RPMI7951 (cell line): ENCODE measurements at regions not wholly inside any gene's neighbourhood (a gene's known extent, or its start where the extent isn't known, plus 50 kb on each side); places are given as distances from the start of the nearest gene placed in this dataset.
"Not testable (repeated sequence)": the region's sequence is repeated elsewhere in the genome, so short reads cannot be mapped to it uniquely, and the experiment has no call there.

Experiments used
- DNase-seq: peaks from one replicate; pipeline ENCODE4 v3.0.0-alpha.2; 2012; ENCODE audit warnings: low read depth

DNA sequence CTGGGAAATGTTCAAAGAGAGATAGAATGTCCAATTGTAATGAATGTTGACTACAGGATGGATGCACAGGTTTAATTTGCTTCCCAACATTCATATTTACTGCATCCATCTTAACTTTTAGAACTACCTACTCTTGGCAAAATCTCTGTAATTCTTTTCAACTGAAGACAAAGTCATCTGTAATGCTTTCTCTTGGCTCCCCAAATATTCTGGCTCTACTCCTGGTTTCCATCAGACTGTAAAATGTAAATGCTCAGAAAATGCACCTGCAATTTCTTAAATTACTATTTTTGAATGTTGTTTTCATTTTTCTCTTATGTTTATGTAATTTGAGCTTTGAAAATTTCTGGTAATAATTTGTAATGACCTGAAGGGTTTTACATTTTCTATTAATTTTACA is 480.8 kb upstream of the IMPG1 start:
- no peak for DNase-seq

DNA sequence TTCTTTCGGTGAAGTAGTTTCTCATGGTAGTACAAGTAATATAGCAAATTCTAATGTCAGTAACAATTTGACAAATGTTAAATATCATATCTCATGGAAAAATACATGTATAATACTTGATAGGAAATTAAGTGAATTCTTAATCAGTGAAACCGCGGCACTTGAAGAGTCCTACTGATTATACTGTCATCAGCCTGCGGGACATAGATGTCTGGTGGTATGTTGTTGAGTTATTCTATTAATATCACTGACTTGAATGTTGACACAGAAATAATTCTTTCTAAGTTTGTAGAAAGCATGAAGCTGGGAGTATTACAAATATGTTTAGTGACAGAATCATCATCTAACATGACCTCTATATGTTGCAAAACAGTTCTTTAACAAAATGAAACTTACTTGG is 479.8 kb upstream of the IMPG1 start:
- no peak for DNase-seq

DNA sequence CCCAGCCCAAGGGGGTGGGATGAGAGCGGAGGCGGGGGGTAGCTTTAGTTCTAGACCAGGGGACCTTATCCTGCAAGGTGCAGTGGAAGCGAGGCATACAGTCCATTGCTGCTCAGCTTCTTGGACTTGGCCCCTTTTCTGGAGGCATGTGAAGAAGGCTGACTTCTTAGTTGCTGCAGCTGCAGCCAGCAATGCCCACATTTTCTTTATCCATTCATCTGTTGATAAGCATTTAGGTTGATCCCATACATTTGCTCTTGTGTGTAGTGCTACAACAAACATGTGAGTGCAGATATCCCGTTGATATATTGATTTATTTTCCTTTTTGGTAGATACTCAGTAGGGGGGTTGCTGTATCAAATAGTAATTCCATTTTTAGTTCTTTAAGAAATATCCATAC is 461.2 kb upstream of the IMPG1 start:
- DNase-seq: no peak

DNA sequence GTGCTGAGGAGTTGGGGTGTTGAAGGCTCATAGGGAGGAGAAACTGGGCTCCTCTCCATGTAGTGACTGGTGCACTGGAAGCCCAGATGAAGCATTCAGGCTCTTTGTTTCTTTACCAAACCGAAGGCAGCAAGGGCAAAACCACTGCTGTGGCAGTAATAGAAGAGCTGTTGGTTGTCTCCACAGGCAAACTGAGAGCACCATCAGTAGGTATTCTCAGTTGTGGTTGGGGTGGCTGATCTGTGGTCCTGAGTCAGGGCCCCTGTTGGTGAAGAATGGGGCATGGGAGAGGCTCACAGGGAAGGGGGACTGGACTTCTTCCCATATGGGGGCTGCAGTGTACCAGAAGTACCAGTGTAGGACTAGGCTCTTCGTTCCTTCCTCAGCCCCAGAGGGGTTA is 460.2 kb upstream of the IMPG1 start:
- DNase-seq: no peak

DNA sequence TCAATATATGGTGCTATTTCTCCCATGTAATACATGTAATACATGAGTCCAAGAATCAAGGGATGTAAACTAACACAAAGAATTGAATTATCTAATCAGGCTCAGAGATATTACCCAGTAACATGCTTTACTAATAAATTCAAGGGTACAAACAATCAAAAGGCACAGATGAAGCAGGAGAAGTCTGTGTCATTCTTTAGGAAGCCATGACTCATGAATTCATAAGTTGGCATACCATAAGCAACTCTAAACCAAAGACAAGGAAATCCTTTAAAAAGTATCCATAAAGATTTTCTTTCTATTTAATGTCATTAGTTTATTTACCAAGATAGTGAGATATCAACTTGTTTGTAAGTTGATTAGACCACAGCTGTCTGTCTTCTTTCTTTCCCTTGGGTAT is 446.0 kb upstream of the IMPG1 start:
- no peak for DNase-seq

DNA sequence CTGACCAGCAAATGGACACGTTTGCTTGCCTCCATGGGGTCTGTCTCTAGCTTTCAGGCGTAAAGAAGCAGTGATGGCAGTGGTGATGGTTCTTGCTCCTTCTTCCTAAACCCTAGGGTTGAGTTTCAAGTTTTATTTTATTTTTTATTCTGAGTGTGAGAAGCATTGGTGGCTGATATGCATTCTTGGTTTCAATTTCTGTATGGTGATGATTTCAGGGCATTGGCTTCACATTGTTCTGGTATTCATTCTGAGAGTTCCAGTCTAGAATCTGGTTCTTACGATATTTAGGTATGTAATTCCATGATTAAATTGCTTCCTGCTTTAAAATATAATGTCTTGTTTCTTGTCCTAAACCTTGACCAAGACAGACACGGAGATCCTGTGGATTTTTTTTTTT is 444.5 kb upstream of the IMPG1 start:
- DNase-seq: no peak

DNA sequence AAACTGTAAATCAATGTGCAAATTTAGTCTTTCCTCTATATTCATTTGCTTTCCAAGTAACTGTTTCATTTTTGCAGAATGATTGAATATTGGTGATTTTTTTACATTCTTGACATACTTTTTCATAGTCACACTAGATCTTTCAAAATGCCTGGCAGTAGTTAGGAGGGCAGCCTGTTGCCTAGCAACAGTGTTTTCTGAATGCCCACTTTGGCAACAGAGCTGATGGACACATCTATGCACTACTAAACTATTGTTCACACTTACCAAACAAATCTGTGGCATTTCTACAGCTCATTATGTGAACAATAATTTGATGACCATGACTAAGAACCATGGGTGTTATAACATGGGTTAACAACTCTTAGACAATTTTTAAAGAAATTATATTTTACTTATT is 438.0 kb upstream of the IMPG1 start:
- DNase-seq: no peak

DNA sequence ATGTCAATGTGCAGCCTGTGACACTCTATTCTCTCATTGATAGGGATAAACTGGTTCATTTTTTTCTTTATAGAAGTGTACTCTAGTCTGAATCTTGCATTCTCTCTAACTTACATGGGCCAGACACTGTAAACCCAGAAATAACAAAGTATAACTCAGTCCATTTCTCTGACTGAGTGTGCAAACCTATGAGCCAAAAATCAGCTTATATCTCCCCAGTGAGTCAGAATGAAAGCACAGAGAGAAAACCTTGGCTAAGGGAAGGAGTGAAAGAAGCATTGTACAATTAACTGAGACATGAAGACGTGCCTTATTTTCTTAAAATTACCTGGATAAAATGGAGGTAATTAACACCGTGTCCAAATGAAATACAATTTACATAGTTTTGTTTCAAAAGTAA is 436.9 kb upstream of the IMPG1 start:
- DNase-seq: no peak

DNA sequence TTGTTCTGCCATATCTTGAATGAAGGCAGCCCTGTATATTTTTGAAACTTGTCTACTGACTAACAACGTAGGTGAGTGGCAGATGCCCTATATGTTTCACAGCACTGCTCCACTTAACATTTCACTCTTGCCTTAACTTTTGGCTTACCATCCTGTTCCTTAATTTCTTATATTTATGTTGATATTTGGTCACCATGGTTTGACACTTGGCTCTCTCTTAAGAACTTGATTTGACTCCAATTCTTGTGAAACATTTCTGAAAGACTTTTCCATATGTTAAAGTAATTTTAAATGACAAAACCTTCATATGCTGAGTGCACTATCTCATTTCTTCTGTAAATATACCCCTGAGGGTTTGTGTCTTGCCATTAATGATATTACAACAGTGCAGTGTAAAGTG is 434.3 kb upstream of the IMPG1 start:
- no peak for DNase-seq

DNA sequence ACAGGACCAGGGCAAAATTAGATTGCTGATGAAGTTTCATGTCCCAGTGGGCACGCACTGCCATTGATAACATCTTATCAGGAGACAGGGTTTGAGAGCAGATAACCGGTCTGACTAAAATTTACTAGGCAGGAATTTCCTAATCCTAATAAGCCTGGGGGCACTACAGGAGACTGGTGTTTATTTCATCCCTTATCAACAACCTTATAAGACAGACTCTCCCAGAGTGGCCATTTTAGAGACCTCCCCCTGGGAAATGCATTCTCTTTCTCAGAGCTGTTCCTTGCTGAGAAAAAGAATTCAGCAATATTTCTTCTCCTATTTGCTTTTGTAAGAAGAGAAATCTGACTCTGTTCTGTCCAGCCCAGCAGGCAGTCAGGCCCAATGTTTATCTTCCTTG is 423.4 kb upstream of the IMPG1 start:
- DNase-seq: no peak

DNA sequence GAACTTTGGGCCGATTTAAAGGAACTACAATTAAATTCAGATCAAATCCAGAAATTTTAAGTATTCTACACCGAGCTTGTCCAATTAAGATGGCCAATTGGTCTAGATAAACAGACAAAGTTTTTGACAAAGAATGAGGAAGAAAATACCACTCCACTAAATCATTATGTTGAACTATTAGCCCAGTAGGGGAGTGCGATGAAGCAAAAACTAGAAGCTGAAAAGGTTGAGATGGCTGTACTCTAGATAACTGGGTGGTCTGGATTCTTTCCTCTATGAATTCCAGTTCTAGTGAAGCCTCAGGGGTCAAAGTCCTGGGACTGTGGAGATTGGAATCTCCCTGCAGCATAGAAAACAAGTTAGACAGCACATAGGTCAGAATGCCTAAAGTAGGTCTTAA is 418.9 kb upstream of the IMPG1 start:
- not testable (repeated sequence) for DNase-seq

DNA sequence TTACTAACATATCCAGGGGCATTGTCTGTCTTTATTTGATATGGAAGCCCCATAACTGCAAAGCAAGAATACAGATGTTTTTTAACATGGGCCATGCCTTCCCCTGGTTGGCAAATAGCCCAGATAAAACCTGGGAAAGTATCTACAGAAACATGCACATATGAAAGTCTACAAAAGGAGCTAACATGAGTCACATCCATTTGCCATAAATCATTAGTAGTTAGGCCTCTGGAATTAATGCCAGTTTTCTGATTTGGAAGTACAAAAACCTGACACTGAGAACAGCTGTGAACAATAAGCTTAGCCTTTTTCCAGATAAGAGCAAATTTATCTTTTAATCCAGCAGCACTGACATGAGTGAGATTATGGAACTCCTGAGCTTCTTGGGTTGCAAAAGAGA is 418.0 kb upstream of the IMPG1 start:
- DNase-seq: peak; percentile 1

DNA sequence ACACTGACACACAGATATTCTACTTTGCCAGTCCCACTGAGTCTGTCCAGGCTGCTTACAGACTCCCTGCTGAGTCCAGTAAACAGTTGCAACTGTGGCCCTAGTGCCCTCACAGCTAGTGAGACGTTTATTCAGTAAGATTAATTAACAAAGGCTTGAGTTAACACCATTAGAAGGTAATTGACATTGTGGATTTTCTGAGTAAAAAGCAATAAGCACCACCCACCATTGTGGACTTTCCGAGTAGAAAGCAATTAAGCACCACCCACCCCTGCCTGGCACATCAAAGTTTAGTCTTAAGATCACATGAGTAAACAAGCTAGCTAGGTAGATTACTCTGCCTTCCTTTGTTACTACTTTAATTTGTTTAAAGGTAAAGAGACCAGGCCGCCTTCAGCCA is 408.6 kb upstream of the IMPG1 start:
- no peak for DNase-seq

DNA sequence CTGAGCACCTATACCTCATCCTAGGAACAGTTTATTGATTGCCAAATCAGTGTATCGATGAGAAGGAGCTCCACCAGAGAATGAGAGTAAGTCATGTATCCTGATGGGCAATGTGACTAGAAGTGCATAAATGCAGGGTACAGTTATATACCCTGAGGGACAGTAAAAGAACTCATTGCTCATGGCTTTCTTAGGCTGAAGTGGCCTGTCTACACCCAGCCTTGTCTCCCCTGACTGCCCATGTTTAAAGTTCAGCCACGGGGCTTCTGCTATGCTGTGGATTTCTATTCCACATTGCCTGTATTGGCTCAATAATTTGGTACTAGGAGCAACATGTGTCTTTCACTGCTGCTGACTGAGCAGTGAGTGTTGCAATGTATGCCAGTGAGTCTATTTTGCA is 400.4 kb upstream of the IMPG1 start:
- DNase-seq: no peak

DNA sequence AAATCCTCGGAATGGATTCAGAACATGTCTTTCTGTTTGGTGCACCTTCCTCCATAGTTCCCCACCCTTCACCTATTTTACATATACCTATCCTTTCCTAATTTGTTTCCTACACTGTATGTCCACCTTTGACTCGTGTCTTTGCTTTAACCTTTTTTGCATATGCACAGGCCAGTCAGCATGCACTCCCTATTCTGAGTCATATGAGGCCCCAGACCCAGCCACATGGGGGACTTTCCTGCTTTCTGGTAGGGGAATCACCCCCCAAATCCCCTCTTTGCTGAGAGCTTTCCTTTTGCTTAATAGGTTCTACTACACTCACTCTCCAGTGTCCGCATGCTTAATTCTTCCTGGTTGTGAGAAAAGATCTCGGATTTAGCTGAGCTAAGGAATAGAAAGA is 393.8 kb upstream of the IMPG1 start:
- DNase-seq: no peak

DNA sequence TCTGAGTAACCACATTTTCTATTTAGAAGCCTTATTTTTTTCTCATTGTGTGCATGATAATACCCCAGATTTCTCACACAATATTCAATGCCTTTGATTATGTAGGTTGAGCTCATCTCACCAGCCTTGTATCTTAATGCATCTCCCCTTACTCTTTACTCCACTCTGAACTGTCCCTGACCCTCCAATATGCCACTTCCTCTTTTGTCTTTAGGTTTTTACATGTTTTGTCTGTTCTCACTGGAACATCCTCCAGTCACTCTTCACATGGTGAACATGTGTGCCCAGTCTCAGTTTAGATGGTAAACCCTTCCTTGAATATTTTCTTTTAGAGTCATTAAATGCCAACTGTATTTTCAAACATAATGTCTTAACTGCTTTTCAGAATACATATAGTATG is 392.9 kb upstream of the IMPG1 start:
- DNase-seq: no peak

DNA sequence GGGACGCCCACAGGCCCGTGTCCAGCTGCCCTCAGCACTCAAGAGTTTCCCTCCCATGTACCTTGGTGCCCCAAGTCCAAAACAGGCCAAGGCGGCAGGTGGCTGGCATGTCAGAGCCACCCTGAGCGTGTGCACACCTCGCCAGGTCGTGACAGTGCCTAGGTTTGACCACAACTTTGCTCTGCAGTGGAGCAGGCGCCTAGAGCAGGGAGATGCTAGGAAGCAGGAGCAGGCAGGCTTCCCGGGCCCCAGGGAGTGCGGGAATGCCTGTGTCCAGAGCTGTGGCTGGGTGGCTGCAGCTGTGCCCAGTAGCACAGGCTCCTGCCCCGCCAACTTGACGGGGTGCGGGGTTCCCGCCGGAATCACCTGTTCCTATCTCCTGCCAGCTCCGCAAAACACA is 380.8 kb upstream of the IMPG1 start:
- no peak for DNase-seq

DNA sequence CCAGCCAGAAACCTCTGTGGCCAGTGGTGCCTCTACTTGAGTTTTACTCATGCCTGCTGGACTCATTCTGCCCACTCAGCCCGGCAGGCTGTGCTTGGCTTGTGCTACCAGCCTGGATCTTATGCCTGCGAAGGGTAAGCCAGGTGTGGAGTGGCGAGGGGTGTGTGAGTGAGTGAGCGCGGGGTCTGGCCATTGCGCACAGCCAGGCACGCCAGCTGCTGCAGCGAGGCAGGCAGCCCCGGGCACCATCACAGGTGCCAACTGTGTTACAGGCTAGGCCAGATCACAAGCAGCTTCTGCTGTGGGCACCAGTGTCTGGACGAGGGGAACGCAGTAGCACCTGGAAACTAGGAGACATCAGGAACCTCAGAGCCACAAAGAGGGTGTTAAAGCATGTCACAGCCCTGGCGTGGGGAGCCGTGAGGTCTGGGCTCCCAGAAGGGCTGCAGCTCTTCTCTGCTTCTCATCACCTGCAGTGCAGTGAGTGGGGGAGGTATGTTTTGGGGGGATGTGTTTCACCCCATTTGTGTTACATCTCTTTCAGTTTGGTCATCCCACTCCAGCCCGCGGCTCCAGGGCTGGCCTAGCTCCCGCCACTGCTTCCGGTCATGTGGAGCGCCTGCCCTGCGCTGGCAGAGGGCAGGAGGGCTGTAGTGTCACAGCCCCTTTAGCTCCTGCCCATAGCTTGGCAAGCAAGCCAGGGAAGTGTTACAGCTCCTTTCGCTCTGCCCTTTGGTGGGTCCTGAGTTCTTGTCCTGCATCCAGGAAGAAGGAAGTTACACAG is 379.7 kb upstream of the IMPG1 start:
- no peak for DNase-seq

DNA sequence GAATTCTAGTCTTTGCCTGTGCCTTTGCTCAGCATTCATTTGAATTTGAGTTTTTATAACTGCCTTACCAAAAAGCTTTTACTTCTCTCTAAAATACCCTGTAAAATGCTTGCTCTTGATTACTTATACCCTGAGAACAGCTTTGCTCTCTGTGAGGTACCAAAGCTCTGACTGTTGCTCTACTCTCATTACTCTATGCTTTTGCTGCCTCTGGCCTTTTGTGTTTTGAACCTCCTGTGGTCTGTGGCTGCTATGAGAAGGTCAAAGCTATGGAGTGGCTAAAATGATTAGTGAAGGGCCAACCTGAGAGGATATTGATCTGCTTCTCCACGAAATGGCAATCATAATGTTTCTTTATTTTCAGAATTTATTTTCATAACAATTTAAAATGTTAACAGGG is 375.6 kb upstream of the IMPG1 start:
- DNase-seq: no peak

DNA sequence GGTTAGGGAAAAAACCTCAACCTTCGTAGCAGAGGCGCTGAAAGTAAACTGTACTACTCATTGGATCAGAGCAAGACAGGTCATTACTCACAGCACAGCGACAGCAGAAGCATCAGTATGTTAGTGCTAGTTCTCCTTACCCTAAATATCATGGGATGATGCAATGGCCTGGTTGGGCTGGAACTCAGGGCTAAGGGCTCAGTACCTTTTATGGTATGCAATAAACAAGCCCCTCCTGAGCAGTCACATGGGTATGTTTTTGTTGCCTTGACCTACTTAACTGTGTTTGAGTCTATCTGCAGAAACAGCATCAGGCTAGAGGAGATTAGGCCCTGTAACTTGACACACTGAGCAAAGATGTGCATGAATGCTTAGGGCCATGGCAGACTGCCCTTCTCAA is 369.4 kb upstream of the IMPG1 start:
- no peak for DNase-seq

DNA sequence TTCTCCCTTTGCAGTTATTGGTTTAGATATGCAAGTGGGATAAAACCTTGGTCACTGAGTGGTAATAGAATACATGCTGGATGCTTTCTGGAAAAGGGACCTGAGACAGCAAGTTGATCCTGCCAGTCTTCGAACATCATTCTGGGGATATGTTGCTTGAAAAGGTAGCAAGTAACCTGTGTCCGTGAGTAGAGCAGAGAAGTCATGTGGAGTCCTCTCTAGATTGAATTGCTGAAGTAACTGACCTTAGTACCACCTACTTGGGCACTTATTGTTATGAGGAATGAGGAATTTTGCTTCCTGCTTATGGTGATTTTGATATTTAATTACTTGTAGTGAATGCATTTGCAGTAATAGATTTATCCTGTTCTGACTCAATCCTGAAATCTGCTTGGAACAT is 367.3 kb upstream of the IMPG1 start:
- no peak for DNase-seq

DNA sequence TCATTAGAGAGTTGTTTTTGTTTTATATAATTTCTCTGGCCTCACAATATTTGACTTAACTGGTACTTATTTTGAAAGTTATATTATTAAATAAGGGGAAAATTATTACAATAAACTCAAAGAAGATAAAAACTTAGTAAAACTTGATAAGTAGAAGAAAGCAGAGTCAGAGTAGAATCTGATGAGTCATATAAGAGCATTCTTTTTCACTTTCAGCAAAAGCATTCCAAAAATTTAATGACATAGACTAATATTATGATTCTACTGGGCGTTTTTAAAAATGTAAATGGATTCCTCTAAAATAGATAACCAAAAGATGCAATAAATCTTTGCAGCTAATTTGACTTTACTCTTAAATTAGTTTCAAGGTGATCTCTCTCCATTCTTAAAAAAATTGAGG is 366.3 kb upstream of the IMPG1 start:
- DNase-seq: no peak

DNA sequence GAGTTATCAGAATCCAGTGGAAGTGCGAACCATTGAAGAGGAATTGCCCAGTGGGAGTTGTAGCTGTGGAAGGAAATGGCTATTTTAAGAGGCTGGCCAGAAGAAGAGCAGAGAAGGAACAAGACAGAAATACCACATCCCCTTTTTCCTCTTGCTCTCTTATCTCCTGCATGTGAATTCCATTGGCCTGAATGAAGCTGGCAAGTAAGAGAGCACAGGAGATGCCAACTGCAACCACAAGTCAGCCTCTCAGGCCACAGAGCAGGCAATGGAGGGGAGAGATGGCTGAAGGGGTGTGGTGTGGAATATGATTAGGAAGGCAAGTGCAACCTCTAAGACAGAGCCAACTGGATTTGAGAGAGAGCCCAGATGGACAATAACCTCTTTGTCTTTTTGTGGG is 362.7 kb upstream of the IMPG1 start:
- no peak for DNase-seq

DNA sequence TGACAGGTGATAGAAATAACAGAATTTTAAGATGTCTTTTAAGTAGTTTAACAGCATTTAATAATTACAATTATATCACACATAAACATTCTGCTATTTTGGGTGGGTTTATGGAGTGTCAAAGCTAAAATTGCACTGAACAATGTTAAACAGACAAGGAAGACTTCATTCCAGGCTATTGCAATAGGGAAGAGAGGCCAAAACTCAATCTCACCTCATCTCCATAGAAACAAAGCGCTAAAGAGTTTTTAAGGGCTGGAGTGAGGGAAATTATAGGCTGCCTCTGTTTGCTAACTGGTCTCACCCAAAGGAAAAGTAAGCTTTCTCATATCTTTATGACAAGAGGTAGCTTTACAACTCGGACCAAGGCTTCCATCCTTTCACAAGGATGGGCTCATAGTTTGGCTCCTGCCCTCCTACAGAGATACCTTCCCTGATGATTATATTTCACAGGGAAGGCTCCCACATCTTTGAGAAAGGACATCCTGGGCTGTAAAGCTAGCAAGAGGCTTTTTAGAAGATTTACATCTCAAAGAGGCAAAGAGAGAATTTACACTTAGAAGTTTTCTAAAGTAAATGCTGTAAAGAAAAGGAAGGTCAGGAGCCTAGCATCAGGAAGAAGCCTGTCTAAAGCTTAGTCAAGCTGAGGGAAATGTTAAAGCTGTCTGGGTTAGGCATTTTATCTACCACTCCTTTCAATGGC is 350.2 kb upstream of the IMPG1 start:
- DNase-seq: no peak
